AG09319 (cell line): ENCODE measurements at regions not wholly inside any gene's neighbourhood (a gene's known extent, or its start where the extent isn't known, plus 50 kb on each side); places are given as distances from the start of the nearest gene placed in this dataset.

Experiments used
- DNase-seq: peaks from one replicate; pipeline ENCODE4 v3.0.0-alpha.2; 2010; ENCODE audit warnings: low read depth; ENCODE audit errors: extremely low read depth
- CTCF ChIP-seq: IDR thresholded peaks from 2 replicates; pipeline ENCODE4 v1.5.1; 2011; ENCODE audit warnings: low read depth, mild to moderate bottlenecking, inconsistent platforms, low read length, moderate library complexity

GRCh38 chr11:116532066-116532465, 240.7 kb downstream of the BUD13 start:
- DNase-seq: no peak
- no peak for TF ChIP-seq CTCF

GRCh38 chr11:116530705-116531104, 242.1 kb downstream of the BUD13 start:
- no peak for TF ChIP-seq CTCF
- DNase-seq: no peak

- no peak for DNase-seq
- TF ChIP-seq CTCF: no peak
Measured at GRCh38 chr11:116529271-116529670, 243.5 kb downstream of the BUD13 start.

- DNase-seq: no peak
- no peak for TF ChIP-seq CTCF
Measured at GRCh38 chr11:116527180-116527991, 245.4 kb downstream of the BUD13 start.

GRCh38 chr11:116525961-116526495, 246.8 kb downstream of the BUD13 start:
- no peak for DNase-seq
- no peak for TF ChIP-seq CTCF

GRCh38 chr11:116519499-116519898, 253.3 kb downstream of the BUD13 start:
- no peak for TF ChIP-seq CTCF
- DNase-seq: no peak

GRCh38 chr11:116518141-116518540, 254.6 kb downstream of the BUD13 start:
- no peak for DNase-seq
- no peak for TF ChIP-seq CTCF
